NCI-H2196 treated with DMSO at 0.1 percent for 48 hours (cell line): ENCODE measurements at regions not wholly inside any gene's neighbourhood (a gene's known extent, or its start where the extent isn't known, plus 50 kb on each side); places are given as distances from the start of the nearest gene placed in this dataset.
"Not testable (repeated sequence)": the region's sequence is repeated elsewhere in the genome, so short reads cannot be mapped to it uniquely, and the experiment has no call there.

Source experiments
- DNase-seq: peaks from one replicate; lab custom pipeline; 2025; ENCODE audit not compliant: unreplicated experiment; lab: John Stamatoyannopoulos, UW

DNA sequence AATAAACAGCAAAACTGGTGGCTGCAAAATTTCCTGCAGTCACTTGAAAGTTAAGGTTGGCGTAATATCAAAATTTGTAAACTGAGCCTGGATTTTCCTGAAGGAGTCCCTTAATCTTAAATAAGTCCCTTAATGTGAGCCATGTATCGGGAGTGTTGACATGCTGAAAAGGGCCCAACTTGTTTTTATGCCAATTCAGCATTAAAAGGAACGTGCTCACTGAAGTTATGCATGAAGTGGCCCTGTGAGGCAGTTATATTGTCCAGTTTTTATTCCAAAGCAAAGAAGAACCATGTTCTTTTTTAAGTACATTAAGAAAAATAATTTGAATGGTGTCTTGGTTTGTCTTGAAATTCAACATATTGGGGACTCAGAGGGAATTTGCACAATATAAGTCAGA, 1766.9 kb downstream of the SLITRK1 start:
- DNase-seq: no peak

- no peak for DNase-seq
Observed at GRCh38 chr13:82096256-82096655, 1755.3 kb upstream of the SPRY2 start.

- no peak for DNase-seq
Observed at GRCh38 chr13:82092312-82092711, 1751.4 kb upstream of the SPRY2 start.

GRCh38 chr13:82088781-82089180, 1747.9 kb upstream of the SPRY2 start:
- DNase-seq: no peak

- no peak for DNase-seq
Observed at GRCh38 chr13:82076496-82076895, 1735.6 kb upstream of the SPRY2 start.

GRCh38 chr13:82070416-82070815, 1729.5 kb upstream of the SPRY2 start:
- DNase-seq: no peak

DNA sequence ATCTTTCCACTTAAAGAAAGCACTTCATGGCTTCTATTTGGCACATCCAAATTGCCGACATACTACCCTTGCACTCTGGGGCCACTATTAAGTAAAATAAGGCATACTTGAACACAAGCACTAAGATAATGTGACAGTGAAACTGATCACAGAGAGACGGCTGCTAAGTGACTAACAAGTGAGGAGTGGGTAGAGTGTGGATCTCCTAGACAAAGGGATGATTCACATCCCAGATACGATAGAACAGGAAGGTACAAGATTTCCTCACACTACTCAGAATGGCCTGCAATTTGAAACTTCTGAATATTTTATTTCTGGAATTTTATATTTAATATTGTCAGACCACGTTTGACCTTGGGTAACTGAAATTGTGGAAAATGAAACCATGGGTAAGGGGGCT, 1721.8 kb upstream of the SPRY2 start:
- DNase-seq: no peak

GRCh38 chr13:82058364-82058763, 1717.4 kb upstream of the SPRY2 start:
- no peak for DNase-seq

DNA sequence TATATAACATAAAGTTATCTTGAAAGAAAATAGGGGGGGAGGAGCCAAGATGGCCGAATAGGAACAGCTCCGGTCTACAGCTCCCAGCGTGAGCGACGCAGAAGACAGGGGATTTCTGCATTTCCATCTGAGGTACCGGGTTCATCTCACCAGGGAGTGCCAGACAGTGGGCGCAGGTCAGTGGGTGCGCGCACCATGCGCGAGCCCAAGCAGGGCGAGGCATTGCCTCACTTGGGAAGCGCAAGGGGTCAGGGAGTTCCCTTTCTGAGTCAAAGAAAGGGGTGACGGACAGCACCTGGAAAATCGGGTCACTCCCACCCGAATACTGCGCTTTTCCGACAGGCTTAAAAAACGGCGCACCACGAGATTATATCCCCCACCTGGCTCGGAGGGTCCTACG, 1704.4 kb upstream of the SPRY2 start:
- DNase-seq: not testable (repeated sequence)

DNA sequence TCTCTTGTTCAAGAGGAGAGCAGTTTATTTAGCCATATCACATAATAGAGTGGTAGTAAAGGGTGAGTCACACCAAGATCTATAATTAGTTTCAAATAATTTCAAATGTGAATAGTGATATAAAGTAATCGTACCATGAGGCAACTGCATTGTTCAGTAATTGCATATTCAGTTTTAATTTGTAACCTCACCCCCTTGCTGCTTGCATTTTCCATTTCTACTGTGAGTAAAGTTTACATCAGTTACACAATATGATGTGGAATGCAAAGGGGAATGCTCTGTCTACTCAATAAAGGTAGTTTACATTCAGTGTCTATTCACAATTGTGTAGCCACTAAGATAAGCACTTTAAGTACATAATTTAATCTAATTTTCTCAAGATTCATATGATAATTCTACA, 1695.7 kb upstream of the SPRY2 start:
- no peak for DNase-seq

GRCh38 chr13:82011355-82011754, 1670.4 kb upstream of the SPRY2 start:
- no peak for DNase-seq

- DNase-seq: no peak
Observed at GRCh38 chr13:82010780-82011179, 1669.9 kb upstream of the SPRY2 start.

GRCh38 chr13:82002710-82003109, 1661.8 kb upstream of the SPRY2 start:
- no peak for DNase-seq

DNA sequence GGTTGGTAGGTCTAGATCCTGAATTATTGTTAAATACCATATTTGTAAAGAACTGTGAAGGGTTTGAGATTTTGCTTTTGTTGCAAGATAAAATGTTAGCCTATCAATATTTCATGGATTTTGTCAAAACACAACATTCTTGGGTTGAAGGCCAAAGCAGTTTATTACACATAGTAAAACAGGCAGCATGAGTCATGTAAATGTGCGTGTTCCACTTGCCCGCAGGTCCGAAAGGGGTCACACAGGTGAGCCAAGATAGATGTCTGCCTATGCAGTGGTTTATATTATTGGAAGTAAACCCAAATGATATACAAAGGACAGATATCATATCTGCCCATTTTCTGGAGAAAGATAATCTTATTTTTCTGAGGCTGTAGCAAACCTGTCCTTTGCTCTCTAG, 1654.4 kb upstream of the SPRY2 start:
- DNase-seq: no peak

DNA sequence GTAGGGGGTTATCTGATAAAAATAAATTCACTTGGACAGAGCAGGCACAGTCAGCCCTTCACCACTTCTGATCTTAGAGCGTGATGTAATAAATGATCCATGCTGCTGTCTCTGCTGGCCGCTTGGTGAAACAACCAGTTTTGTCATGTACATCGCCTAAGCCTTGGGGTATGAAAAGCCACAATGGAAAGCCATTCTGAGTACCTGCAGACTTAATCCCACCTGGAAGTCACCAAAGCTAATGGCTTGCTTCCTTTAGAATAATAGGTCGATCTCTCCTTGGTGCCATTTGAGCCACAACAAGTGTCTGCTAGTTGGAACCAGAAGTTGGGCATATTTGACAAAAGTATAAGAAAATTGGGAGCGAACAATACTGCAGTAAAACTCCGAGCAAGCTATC, 1649.7 kb upstream of the SPRY2 start:
- DNase-seq: no peak

DNA sequence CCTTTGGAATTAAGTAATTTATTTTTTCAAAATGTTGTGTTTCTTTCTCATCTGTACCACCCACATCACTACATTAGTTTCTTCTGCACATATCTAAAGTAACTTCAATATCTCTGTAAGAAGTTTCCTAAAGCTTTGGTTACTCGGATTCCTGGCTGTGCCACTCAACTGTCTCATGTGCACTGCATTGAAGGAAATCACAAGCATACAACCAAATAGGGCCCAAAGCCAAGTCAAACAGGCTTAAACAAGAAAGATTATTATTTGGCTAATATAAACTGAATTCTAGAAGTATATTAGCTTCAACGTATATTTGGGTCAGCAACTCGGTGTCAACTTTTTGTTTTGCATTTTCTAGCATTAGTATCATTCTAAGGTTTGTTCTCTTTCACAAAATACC, 1647.6 kb upstream of the SPRY2 start:
- DNase-seq: no peak

GRCh38 chr13:81987677-81988357, 1646.9 kb upstream of the SPRY2 start:
- no peak for DNase-seq

DNA sequence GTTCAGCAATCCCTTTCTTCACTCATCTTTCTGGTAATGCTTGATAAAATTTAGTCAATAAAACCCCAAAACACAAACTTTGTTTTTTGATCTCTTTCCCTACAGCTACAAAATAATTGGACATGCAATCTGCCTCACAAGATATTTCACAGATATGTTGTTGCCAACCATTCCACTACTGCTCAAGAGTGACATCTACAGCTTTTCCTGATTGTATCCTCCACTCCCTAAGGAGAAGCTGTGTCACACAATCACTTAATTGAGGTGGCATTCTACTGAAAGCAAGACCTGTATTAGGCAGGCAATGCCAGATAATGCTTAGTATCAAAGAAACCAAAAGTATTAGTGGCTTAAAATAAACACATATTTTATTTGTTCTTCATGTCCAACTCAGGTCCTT, 1646.2 kb upstream of the SPRY2 start:
- DNase-seq: no peak

DNA sequence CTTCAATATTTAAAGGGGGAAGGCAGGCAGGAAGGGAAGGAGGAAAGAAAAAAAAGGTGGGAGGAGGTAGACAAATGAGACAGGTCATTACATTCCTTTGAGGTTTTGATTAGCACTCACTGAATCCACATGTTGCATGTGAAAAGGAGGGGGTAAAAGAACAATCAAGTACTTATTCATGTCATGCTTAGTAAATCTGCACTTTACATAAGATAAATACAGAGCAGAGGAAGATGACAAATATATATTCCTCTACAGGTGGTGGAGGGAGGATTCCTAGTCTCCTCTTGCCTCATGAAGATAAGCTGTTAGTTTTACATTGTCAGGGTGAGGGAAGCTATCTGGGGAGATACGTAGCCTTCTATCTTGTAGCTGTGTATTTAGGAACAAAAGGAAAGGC, 1645.4 kb upstream of the SPRY2 start:
- no peak for DNase-seq

DNA sequence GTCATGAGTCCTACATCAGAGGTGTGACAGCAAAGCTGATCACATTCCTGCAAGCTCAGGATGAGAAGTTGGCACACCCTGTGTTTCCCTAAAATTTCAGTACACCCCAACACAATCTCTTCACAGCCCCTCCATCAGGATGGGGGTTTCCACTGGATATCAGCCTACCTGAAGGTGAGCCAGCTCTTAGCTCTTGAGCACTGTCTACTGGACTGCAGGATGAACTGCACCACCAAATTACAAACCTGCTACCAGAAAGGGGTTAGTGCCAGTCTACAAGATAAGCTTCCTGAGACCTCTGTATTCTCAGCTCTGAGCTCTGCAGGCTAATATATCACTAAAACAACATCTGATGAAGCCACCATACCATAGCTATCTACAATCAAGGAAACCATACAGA, 1616.2 kb upstream of the SPRY2 start:
- no peak for DNase-seq

- no peak for DNase-seq
Observed at GRCh38 chr13:81929988-81930387, 1589.1 kb upstream of the SPRY2 start.

DNA sequence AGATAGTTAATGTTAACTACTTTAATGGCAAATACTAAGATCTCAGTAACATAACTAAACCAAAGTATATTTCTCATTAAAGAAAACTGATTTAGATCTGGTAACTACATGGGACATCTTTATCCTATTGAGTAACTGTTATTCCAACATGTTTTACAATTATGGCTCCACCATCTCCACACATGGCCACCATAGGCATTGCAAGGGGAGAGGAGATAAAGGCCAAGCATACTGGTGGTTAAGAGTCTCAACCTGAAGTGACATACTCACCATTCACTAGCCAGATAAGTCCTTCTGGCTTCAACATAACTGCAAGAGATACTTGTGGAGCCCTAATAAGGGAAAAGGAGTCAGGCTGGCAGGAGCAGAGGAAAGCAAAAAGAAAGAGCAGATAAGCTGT, 1586.4 kb upstream of the SPRY2 start:
- DNase-seq: no peak

DNA sequence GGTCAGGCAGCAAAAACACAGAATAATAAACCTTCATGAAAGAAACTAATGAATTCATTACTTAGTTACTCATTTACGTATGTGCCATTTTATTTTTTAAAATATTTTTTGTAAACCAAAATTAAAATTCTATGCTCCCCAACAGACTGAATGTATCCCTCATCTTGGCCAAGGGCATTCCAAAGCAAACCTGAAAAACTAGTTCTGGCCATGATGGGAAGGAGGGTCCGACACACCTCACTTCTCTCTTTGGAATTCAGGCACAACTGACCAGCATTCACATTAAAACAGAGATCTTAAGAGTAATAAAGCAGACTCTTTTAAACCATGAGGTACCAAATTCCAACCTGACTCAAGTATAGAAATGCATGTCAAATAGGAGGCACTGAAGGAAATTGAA, 1576.9 kb upstream of the SPRY2 start:
- DNase-seq: no peak

DNA sequence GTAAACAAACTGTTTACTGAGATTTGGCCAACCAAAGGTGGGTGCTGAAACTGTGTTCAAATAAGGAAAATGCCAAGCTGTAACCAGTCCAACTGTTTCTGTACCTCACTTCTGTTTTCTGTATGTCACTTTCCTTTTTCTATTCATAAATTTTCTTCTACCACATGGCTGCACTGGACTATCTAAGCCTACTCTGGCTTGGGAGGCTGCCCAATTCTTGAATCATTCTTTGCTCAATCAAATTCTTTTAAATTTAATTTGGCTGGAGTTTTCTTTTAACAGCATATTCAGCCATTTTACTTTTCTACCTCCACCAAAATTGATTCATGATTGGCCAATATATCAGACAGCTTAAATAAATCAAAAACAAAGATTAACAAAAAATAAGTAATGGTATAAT, 1575.5 kb upstream of the SPRY2 start:
- DNase-seq: no peak
